GM20000 (cell line): ENCODE measurements at regions not wholly inside any gene's neighbourhood (a gene's known extent, or its start where the extent isn't known, plus 50 kb on each side); places are given as distances from the start of the nearest gene placed in this dataset.

ENCODE experiments used
- DNase-seq: peaks from one replicate; pipeline ENCODE4 v3.0.0; 2012; ENCODE audit warnings: low spot score
- CTCF ChIP-seq: IDR thresholded peaks from 2 replicates; pipeline ENCODE4 v1.5.1; 2012; ENCODE audit warnings: mild to moderate bottlenecking, control low read depth; ENCODE audit errors: extremely low read depth, missing control alignments

GRCh38 chr20:16922834-16923233 lies 174.7 kb downstream of the OTOR start:
- no peak for TF ChIP-seq CTCF
- no peak for DNase-seq

GRCh38 chr20:16926626-16927430 lies 178.7 kb downstream of the OTOR start:
- no peak for TF ChIP-seq CTCF
- DNase-seq: no peak

GRCh38 chr20:16929756-16930155 lies 181.6 kb downstream of the OTOR start:
- no peak for TF ChIP-seq CTCF
- DNase-seq: no peak

GRCh38 chr20:16930656-16931055 lies 182.5 kb downstream of the OTOR start:
- no peak for DNase-seq
- no peak for TF ChIP-seq CTCF

- DNase-seq: no peak
- TF ChIP-seq CTCF: no peak
Observed at GRCh38 chr20:16939051-16939450, 190.9 kb downstream of the OTOR start.

GRCh38 chr20:16940701-16941100 lies 192.5 kb downstream of the OTOR start:
- no peak for DNase-seq
- no peak for TF ChIP-seq CTCF

DNA sequence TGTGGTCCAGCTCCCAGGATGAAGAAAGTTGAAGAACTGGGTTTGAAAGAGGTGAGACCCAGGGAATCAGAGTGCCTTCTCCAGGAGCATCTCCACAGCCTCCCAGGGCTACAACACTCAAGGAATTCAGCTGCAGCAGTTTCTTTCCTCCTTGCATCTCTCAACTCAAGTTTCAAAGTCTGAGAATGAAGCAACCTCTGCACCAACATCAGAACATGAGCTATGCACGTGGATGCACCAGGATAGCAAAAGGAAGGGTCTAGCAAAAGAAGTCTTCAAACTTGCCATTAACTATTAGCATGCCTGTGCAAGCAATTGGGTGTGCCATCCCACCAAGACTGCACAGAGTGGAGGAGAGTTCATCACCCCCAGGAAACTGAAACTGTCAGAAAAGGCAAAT lies 193.9 kb downstream of the OTOR start:
- TF ChIP-seq CTCF: no peak

More for the DNA sequence above, 193.9 kb downstream of the OTOR start:
- DNase-seq: no peak
